ENCODE measurements at regions not wholly inside any gene's neighbourhood (a gene's known extent, or its start where the extent isn't known, plus 50 kb on each side); places are given as distances from the start of the nearest gene placed in this dataset.

GRCh38 chr4:125811892-125812291, 497.1 kb downstream of the FAT4 start:
- TF ChIP-seq CTCF (conservative IDR thresholded peaks at IDR 0.05 in 1 of 2, IDR thresholded peaks at IDR 0.05 in 1 of 2; ENCODE audit: low read depth in 1 of 2, low read length in 2 of 2) (no peak), EZH2 (IDR thresholded peaks at IDR 0.05; ENCODE audit: low read length, missing control alignments) (no peak)

Measured in fibroblast of lung (primary cell).